Upper lobe of left lung (tissue), 6 donors: ENCODE measurements at regions not wholly inside any gene's neighbourhood (a gene's known extent, or its start where the extent isn't known, plus 50 kb on each side); places are given as distances from the start of the nearest gene placed in this dataset.
"Not testable (repeated sequence)": the region's sequence is repeated elsewhere in the genome, so short reads cannot be mapped to it uniquely, and the experiment has no call there.

ENCODE experiments used
- ATAC-seq, 2 donors: fragments of 200-7000 bp; cut with Tn5 transposase; one replicate each; pipeline ENCODE4 v1.9.1; 2022; ENCODE audit warnings: mild to moderate bottlenecking in 2 of 2, moderate library complexity in 2 of 2; ENCODE audit not compliant: low FRiP score in 2 of 2
- DNase-seq, 2 donors: peaks; one replicate each; pipeline ENCODE4 v3.0.0-alpha.2; 2019 to 2020
- H3K27ac ChIP-seq, 4 donors: fragments of 200-600 bp; sonication (generic); one replicate each; pipeline ENCODE4 v1.5.1; 2016 to 2019
- H3K27me3 ChIP-seq, 4 donors: fragments of 200-600 bp; sonication (generic); one replicate each; pipeline ENCODE4 v1.5.1; 2017 to 2019
- H3K36me3 ChIP-seq, 4 donors: fragments of 200-600 bp; sonication (generic); one replicate each; pipeline ENCODE4 v1.5.1; 2016 to 2019
- H3K4me1 ChIP-seq, 4 donors: fragments of 200-600 bp; sonication (generic); one replicate each; pipeline ENCODE4 v1.5.1; 2018 to 2019
- H3K4me3 ChIP-seq, 4 donors: fragments of 200-600 bp; sonication (generic); one replicate each; pipeline ENCODE4 v1.5.1; 2017 to 2019; ENCODE audit warnings: mild to moderate bottlenecking in 2 of 4, moderate library complexity in 1 of 4
- H3K9me3 ChIP-seq, 4 donors: fragments of 200-600 bp; sonication (generic); one replicate each; pipeline ENCODE4 v1.5.1; 2018 to 2019
- CTCF ChIP-seq, 6 experiments: fragments of 450-650 bp in 4 of 6; fragments of 200-600 bp in 2 of 6; sonication (generic) in 2 of 6; IDR thresholded peaks; one replicate each; pipeline ENCODE4 v1.5.1; 2016 to 2019; ENCODE audit warnings: antibody characterized with exemption in 6 of 6
- EP300 ChIP-seq, 4 donors: sonication (generic); formaldehyde crosslinking; IDR thresholded peaks; one replicate each; pipeline ENCODE4 v1.5.1; 2017; ENCODE audit warnings: antibody characterized with exemption in 4 of 4, control low read depth in 2 of 4
- POLR2A ChIP-seq, 4 donors: fragments of 450-650 bp; IDR thresholded peaks; one replicate each; pipeline ENCODE4 v1.5.1; 2016 to 2017; ENCODE audit warnings: antibody characterized with exemption in 4 of 4, mild to moderate bottlenecking in 2 of 4
- POLR2AphosphoS5 ChIP-seq, 2 donors: sonication (generic); formaldehyde crosslinking; IDR thresholded peaks; one replicate each; pipeline ENCODE4 v1.5.1; 2017; ENCODE audit warnings: antibody characterized with exemption in 2 of 2
- WGBS, 2 donors: methylation state at CpG; one replicate each; pipeline ENCODE4 v1.1.5; 2017 to 2018; 5-methylcytosine and 5-hydroxymethylcytosine counted together
- donor health status: DM: no; HTN: no; CAD: no; lungs with moderate emphysema.
- donor health status: DM: no; HTN: yes; CAD: no; lungs with severe emphysema.

- H3K4me1 ChIP-seq: no peaks in the 10 kb centered on the region
- no peaks in the 10 kb centered on the region for H3K27me3 ChIP-seq
- ATAC-seq: no peak
- H3K4me3 ChIP-seq: no peak overlapping the region
- 91 to 92% methylated on average over 15 to 26 of the region's 26 CpGs for WGBS, 2 donors
- no peak overlapping the region for H3K27ac ChIP-seq
- TF ChIP-seq POLR2A (IDR thresholded peaks at IDR 0.05) (no peak), POLR2AphosphoS5 (IDR thresholded peaks at IDR 0.05) (no peak)
- no peaks in the 10 kb centered on the region for H3K36me3 ChIP-seq
- DNase-seq: peak in 1 of 2 donors; percentile 35
- H3K9me3 ChIP-seq: no peaks in the 10 kb centered on the region
Observed at GRCh38 chr6:167669870-167670802, 156.6 kb upstream of the AFDN start.

- H3K27me3 ChIP-seq: no peaks in the 10 kb centered on the region
- H3K9me3 ChIP-seq: no peaks in the 10 kb centered on the region
- ATAC-seq (no peak), DNase-seq (no peak)
- H3K4me3 ChIP-seq: no peak overlapping the region
- H3K4me1 ChIP-seq: peaks cover 3 to 6% (median 4%) of the 10 kb centered on the region in 4 donors
- TF ChIP-seq CTCF (IDR thresholded peaks at IDR 0.05): no peak
- no peak for TF ChIP-seq POLR2A (IDR thresholded peaks at IDR 0.05)
- no peak for TF ChIP-seq POLR2AphosphoS5 (IDR thresholded peaks at IDR 0.05)
- TF ChIP-seq EP300 (IDR thresholded peaks at IDR 0.05): no peak
- no peak overlapping the region for H3K27ac ChIP-seq
- WGBS, 2 donors: 95 to 100% methylated on average over 7 of the region's 7 CpGs
- no peaks in the 10 kb centered on the region for H3K36me3 ChIP-seq
Observed at GRCh38 chr6:167670938-167671338, 155.8 kb upstream of the AFDN start.

- not testable (repeated sequence) for H3K36me3 ChIP-seq, ATAC-seq, DNase-seq, H3K27ac ChIP-seq, H3K27me3 ChIP-seq, H3K4me3 ChIP-seq, H3K9me3 ChIP-seq
- peak in 1 of 6 experiments; percentile 7 for TF ChIP-seq CTCF (IDR thresholded peaks at IDR 0.05)
- H3K4me1 ChIP-seq: peaks cover 5 to 12% (median 7%) of the 10 kb centered on the region in 4 donors
- 75 to 86% methylated on average over 3 of the region's 3 CpGs for WGBS, 2 donors
Observed at GRCh38 chr6:167671379-167671976, 155.2 kb upstream of the AFDN start.

- ATAC-seq (no peak), DNase-seq (peak in 1 of 2 donors; percentile 64)
- Histone ChIP-seq H3K4me3 (no peak overlapping the region), H3K9me3 (no peaks in the 10 kb centered on the region), H3K27ac (no peak overlapping the region), H3K36me3 (no peaks in the 10 kb centered on the region), H3K27me3 (no peaks in the 10 kb centered on the region), H3K4me1 (peaks cover 7 to 14% (median 12%) of the 10 kb centered on the region in 4 donors)
- 90 to 96% methylated on average over 33 of the region's 33 CpGs for WGBS, 2 donors
- TF ChIP-seq POLR2A (IDR thresholded peaks at IDR 0.05): no peak
- no peak for TF ChIP-seq CTCF (IDR thresholded peaks at IDR 0.05)
- TF ChIP-seq POLR2AphosphoS5 (IDR thresholded peaks at IDR 0.05): no peak
- no peak for TF ChIP-seq EP300 (IDR thresholded peaks at IDR 0.05)
Observed at GRCh38 chr6:167671977-167672687, 154.6 kb upstream of the AFDN start.

GRCh38 chr6:167672738-167673137 lies 154.0 kb upstream of the AFDN start:
- H3K4me3 ChIP-seq: no peak overlapping the region
- H3K36me3 ChIP-seq: no peaks in the 10 kb centered on the region
- DNase-seq (no peak), ATAC-seq (no peak)
- WGBS, 2 donors: 92 to 93% methylated on average over 3 of the region's 3 CpGs
- no peak overlapping the region for H3K27ac ChIP-seq
- H3K27me3 ChIP-seq: no peaks in the 10 kb centered on the region
- no peak for TF ChIP-seq EP300 (IDR thresholded peaks at IDR 0.05)
- no peak for TF ChIP-seq CTCF (IDR thresholded peaks at IDR 0.05)
- TF ChIP-seq POLR2AphosphoS5 (IDR thresholded peaks at IDR 0.05): no peak
- H3K9me3 ChIP-seq: no peaks in the 10 kb centered on the region
- peaks cover 13 to 19% (median 15%) of the 10 kb centered on the region in 4 donors for H3K4me1 ChIP-seq
